ENCODE measurements at regions not wholly inside any gene's neighbourhood (a gene's known extent, or its start where the extent isn't known, plus 50 kb on each side); places are given as distances from the start of the nearest gene placed in this dataset.

- TF ChIP-seq, protein P1, sequence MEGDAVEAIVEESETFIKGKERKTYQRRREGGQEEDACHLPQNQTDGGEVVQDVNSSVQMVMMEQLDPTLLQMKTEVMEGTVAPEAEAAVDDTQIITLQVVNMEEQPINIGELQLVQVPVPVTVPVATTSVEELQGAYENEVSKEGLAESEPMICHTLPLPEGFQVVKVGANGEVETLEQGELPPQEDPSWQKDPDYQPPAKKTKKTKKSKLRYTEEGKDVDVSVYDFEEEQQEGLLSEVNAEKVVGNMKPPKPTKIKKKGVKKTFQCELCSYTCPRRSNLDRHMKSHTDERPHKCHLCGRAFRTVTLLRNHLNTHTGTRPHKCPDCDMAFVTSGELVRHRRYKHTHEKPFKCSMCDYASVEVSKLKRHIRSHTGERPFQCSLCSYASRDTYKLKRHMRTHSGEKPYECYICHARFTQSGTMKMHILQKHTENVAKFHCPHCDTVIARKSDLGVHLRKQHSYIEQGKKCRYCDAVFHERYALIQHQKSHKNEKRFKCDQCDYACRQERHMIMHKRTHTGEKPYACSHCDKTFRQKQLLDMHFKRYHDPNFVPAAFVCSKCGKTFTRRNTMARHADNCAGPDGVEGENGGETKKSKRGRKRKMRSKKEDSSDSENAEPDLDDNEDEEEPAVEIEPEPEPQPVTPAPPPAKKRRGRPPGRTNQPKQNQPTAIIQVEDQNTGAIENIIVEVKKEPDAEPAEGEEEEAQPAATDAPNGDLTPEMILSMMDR (IDR thresholded peaks at IDR 0.05; ENCODE audit: low read depth, low read length, poor library complexity, severe bottlenecking): no peak
- no peak for TF ChIP-seq EZH2phosphoT487 (IDR thresholded peaks at IDR 0.05; ENCODE audit: borderline replicate concordance, low read length)
Measured at GRCh38 chr4:28426251-28426650, 1565.6 kb downstream of the STIM2 start.

All from DOHH2 (cell line).